Upper lobe of right lung (tissue), 1 donor: ENCODE measurements at regions not wholly inside any gene's neighbourhood (a gene's known extent, or its start where the extent isn't known, plus 50 kb on each side); places are given as distances from the start of the nearest gene placed in this dataset.

Source experiments
- ATAC-seq: fragments of 200-7000 bp; cut with Tn5 transposase; one replicate; pipeline ENCODE4 v1.9.1; 2020; ENCODE audit warnings: mild to moderate bottlenecking, moderate library complexity
- DNase-seq: peaks from one replicate; pipeline ENCODE4 v3.0.0-alpha.2; 2020
- H3K27ac ChIP-seq: fragments of 200-600 bp; one replicate; pipeline ENCODE4 v1.8.0; 2022
- H3K27me3 ChIP-seq: fragments of 200-600 bp; one replicate; pipeline ENCODE4 v1.8.0; 2022; ENCODE audit warnings: mild to moderate bottlenecking
- H3K36me3 ChIP-seq: fragments of 200-600 bp; one replicate; pipeline ENCODE4 v1.8.0; 2022
- H3K4me1 ChIP-seq: fragments of 200-600 bp; one replicate; pipeline ENCODE4 v1.8.0; 2022
- H3K4me3 ChIP-seq: fragments of 200-600 bp; one replicate; pipeline ENCODE4 v1.8.0; 2022; ENCODE audit warnings: mild to moderate bottlenecking
- H3K9me3 ChIP-seq: fragments of 200-600 bp; one replicate; pipeline ENCODE4 v1.8.0; 2022
- intact Hi-C: fragments of 100-400 bp; cut with DNase I; formaldehyde crosslinking; loops from one replicate; pipeline ENCODE4 v1.11.0; 2022
- TF ChIP-seq, protein P1 (sequence below): fragments of 200-600 bp; IDR thresholded peaks from one replicate; pipeline ENCODE4 v1.8.0; 2022; ENCODE audit warnings: antibody characterized with exemption
- donor health status: DM: no; HTN: yes; CAD: no; lungs with severe emphysema.

DNA sequence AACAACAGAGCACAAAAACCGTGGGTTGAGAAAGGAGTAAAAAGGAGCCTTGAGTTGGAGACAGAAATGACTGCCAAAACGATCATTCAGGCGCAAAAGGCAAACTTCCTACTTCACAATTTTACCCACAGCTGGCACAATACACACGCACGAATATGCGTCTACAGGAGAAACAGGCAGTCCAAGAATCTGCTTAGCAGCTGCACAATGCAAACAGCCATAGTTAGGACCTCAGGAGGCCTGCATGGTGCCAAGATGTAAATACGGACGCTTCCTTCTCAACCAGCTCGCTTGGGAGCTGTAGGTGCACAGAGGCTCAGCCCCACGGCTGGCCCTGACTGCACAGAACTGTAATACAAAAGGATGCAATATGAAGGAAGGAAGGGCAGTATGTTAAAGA lies 250.1 kb upstream of the CAND1 start:
- Histone ChIP-seq H3K4me3 (no peak overlapping the region), H3K27me3 (no peaks in the 10 kb centered on the region), H3K27ac (no peak overlapping the region), H3K36me3 (no peaks in the 10 kb centered on the region), H3K4me1 (no peaks in the 10 kb centered on the region), H3K9me3 (no peaks in the 10 kb centered on the region)
- TF ChIP-seq, protein P1, sequence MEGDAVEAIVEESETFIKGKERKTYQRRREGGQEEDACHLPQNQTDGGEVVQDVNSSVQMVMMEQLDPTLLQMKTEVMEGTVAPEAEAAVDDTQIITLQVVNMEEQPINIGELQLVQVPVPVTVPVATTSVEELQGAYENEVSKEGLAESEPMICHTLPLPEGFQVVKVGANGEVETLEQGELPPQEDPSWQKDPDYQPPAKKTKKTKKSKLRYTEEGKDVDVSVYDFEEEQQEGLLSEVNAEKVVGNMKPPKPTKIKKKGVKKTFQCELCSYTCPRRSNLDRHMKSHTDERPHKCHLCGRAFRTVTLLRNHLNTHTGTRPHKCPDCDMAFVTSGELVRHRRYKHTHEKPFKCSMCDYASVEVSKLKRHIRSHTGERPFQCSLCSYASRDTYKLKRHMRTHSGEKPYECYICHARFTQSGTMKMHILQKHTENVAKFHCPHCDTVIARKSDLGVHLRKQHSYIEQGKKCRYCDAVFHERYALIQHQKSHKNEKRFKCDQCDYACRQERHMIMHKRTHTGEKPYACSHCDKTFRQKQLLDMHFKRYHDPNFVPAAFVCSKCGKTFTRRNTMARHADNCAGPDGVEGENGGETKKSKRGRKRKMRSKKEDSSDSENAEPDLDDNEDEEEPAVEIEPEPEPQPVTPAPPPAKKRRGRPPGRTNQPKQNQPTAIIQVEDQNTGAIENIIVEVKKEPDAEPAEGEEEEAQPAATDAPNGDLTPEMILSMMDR: no peak
- ATAC-seq (no peak), DNase-seq (no peak)
- intact Hi-C loops: no loop called here

DNA sequence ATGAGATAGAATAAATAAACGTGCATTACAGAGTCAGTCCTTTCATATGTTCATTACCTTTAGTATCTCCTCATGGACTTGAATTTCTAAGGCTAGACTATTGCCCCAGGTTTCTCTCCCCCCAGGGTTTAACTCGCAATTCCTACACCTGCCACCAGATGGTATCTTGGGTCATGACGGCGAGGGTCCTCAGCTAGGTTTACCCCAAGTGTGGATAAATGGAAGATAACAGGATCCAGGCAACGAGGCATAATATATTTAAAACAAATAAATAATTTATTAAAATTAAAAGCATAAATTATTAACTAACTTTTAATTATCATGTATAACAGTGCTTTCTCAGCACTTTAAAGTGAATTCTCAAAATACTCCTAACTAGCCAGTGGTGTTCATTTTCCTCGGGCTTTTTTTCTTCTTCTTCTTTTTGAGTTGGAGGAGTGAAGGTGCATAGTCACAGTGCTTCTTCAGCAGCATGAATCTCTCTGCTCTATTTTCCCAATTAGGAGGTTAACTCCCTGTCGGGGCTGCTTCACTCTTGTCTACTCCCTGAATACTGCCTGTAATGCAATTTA lies 243.5 kb upstream of the CAND1 start:
- H3K4me3 ChIP-seq: no peak overlapping the region
- H3K9me3 ChIP-seq: no peaks in the 10 kb centered on the region
- TF ChIP-seq, protein P1: peak; percentile 67
- H3K4me1 ChIP-seq: no peaks in the 10 kb centered on the region
- ATAC-seq (peak; percentile 69), DNase-seq (no peak)
- no peaks in the 10 kb centered on the region for H3K27me3 ChIP-seq
- intact Hi-C loops: no loop called here
- no peaks in the 10 kb centered on the region for H3K36me3 ChIP-seq
- H3K27ac ChIP-seq: no peak overlapping the region

GRCh38 chr12:67026487-67027246 lies 242.5 kb upstream of the CAND1 start:
- intact Hi-C loops: no loop called here
- H3K4me3 ChIP-seq: no peak overlapping the region
- ATAC-seq (no peak), DNase-seq (no peak)
- no peaks in the 10 kb centered on the region for H3K27me3 ChIP-seq
- H3K4me1 ChIP-seq: no peaks in the 10 kb centered on the region
- TF ChIP-seq, protein P1: no peak
- no peak overlapping the region for H3K27ac ChIP-seq
- no peaks in the 10 kb centered on the region for H3K36me3 ChIP-seq
- H3K9me3 ChIP-seq: no peaks in the 10 kb centered on the region

GRCh38 chr12:67028529-67028928 lies 240.6 kb upstream of the CAND1 start:
- DNase-seq: no peak

DNA sequence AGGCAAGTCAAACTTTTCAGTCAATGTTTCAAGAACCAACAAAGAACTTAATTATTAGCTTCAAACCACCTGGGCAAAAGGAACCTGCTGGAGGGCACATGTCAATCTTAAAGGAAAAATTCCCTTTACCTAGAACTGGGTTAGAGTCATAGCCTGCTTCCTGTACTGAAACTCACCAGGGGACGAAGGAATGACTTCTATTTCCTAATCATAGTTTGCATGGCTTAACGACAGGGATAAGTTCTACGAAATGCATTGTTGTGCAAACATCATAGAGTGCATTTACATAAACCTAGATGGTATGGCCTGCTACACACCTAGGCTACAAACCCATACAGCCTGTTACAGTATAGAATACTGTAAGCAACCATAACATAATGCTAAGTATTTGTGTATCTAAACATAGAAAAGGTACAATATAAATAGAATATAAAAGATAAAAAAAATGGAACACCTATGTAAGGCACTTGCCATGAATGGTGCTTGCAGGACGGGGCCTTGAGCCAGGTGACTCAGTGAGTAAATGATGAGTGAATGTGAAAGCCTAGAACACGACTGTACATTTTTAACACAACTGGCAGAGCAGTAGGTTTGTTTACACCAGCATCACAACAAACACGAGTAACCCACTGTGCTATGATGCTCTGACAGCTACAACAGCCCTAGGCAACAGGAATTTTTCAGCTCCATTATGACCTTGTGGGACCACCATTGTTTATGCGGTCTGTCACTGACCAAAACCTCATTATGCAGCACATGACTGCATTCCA lies 234.9 kb upstream of the CAND1 start:
- H3K4me1 ChIP-seq: no peaks in the 10 kb centered on the region
- H3K36me3 ChIP-seq: no peaks in the 10 kb centered on the region
- H3K4me3 ChIP-seq: no peak overlapping the region
- no peaks in the 10 kb centered on the region for H3K27me3 ChIP-seq
- intact Hi-C loops: no loop called here
- no peak overlapping the region for H3K27ac ChIP-seq
- TF ChIP-seq, protein P1: no peak
- DNase-seq: no peak
- ATAC-seq: no peak
- no peaks in the 10 kb centered on the region for H3K9me3 ChIP-seq

More at GRCh38 chr12:67028529-67028928, 240.6 kb upstream of the CAND1 start:
- Histone ChIP-seq H3K36me3 (no peaks in the 10 kb centered on the region), H3K27me3 (no peaks in the 10 kb centered on the region), H3K4me1 (no peaks in the 10 kb centered on the region), H3K9me3 (no peaks in the 10 kb centered on the region), H3K4me3 (no peak overlapping the region), H3K27ac (no peak overlapping the region)
- ATAC-seq: no peak
- intact Hi-C loops: no loop called here
- TF ChIP-seq, protein P1: no peak
